GM20000 (cell line): ENCODE measurements at regions not wholly inside any gene's neighbourhood (a gene's known extent, or its start where the extent isn't known, plus 50 kb on each side); places are given as distances from the start of the nearest gene placed in this dataset.

ENCODE experiments used
- DNase-seq: peaks from one replicate; pipeline ENCODE4 v3.0.0; 2012; ENCODE audit warnings: low spot score
- CTCF ChIP-seq: IDR thresholded peaks from 2 replicates; pipeline ENCODE4 v1.5.1; 2012; ENCODE audit warnings: mild to moderate bottlenecking, control low read depth; ENCODE audit errors: extremely low read depth, missing control alignments

DNA sequence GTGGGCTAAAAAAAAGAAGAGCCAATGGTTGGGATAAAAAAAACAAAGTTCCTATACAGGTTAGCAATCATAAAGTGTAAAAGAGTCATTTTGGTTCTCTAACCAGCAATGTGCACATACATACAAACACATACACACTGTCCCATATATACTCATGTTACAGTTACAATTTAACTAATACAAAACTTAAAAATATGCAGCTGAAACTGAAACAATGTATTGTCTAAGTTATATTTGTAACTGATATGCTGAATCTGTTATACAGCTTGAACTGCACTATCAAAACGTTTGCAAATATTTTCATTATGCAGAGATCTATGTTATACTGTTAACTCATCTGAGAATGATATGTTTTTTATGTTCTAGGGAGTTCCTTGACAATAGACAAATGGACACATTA lies 173.7 kb downstream of the KLF12 start:
- no peak for TF ChIP-seq CTCF
- no peak for DNase-seq

DNA sequence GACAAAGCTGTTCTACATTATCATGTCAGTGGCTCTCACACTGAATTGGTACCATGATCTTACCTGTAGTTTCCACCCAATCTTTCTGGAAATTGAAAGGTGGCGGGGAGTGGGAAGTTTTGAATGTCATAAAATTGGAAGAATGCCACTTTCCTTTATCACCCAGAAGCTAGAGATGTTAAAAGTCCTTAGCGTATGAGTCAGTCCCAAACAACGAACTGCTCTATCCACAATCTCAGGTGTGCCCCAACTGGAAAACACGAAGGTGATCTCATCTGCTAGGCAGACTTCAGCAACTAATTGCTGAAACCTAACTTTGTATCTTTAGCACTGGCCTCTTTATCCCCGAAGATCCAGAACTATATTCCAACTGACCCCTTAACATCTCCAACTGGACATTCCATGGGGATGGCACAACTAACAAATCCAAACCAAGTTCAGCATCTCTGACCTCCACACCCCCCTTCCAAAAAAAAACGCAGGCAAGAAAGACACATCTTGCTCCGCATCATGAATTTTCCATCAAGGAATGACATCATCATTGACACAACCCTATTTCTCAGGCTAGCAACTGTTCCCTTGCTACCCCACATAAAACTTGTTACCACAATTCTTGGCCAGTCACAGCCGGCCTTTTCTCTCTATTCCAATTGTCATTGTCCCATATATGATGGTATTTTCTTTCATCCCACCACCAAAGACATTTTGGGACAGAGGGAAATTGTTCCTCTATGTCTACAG lies 175.4 kb downstream of the KLF12 start:
- DNase-seq: no peak
- no peak for TF ChIP-seq CTCF

- no peak for DNase-seq
- TF ChIP-seq CTCF: no peak
Observed at GRCh38 chr13:73957889-73958288, 176.3 kb downstream of the KLF12 start.

DNA sequence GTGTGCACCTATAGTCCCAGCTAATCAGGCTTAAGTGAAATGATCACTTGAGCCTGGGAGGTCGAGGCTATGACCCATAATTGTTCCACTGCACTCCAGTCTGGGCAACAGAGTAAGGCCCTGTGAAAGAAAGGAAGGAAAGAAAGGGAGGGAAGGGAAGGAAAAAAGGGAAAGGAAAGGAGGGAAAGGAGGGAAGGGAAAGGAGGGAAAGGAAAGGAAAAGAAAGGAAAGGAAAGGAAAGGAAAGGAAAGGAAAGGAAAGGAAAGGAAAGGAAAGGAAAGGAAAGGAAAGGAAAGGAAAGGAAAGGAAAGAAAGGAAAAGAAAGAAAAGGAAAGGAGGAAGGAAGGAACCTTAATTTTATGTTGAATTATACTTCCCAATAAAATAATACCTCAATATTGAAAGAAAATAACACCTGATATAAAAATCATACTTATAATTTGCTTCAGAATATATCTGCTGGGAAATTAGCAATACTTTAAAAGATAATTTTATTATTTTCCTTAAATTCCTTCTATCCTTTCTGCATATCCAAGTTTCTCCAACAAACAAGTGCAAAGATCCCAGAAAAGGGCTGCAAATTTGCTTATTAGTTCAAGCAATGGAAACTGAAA lies 177.3 kb downstream of the KLF12 start:
- no peak for TF ChIP-seq CTCF
- no peak for DNase-seq

DNA sequence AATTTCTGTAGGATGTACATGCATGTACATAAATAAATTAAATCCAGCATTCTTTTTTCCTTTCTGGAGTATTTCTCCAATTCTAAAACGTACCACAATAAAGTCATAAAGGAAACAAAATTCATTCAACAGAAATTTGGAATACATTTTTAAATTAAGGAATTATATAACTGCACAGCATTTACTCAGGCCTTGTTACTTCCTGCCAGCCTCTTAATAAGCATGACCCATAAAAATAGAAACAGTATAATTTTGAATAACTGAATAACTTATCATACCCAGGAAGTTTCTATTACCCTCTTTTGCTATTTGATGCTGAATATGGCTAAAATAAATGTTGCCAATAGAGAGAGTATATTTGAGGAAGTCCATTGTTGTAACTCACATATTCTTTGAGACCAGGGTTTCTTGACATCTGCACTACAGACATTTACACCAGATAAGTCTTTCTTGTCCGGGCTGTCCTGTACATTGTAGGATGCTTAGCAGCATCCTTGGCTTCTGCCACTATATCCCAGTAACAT lies 178.2 kb downstream of the KLF12 start:
- no peak for DNase-seq
- TF ChIP-seq CTCF: no peak

DNA sequence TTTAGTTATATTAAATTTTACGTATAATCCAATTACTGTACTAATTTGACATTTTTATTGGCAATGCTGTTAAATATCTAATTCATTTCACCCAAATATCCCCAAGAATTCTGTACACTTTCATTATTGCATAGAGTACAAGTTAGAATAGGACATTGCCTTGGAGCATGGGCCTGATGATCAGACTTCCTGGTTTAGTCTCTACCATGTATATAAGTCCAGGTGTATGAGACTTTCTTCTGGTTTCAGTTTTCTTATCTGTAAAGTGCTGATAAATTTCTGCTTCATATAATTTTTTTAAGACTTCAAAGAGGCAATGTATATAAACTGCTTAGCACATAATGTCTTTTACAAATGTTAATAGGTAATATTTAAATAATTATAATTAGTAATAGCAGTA lies 179.4 kb downstream of the KLF12 start:
- no peak for DNase-seq
- no peak for TF ChIP-seq CTCF

DNA sequence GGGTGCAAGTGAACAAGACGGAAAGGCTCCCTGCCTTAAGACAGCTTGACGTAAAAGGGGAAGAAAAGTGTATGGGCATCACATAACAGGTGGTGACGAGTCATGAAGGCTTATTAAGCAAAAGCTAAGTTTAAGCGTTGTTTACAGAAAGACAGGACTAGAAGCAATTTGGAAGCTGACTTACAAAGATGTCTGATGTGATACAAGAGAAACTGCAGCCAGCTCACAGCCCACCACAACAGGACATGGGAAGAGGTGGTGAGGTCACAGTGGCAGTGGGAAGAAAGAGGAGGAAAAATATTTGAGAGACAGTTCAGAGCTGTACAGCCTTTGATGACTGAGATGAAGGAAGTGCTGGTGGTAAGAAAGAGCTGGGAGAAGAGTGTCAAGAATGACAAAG lies 181.6 kb downstream of the KLF12 start:
- DNase-seq: no peak
- no peak for TF ChIP-seq CTCF
